ENCODE measurements at regions not wholly inside any gene's neighbourhood (a gene's known extent, or its start where the extent isn't known, plus 50 kb on each side); places are given as distances from the start of the nearest gene placed in this dataset.
"Not testable (repeated sequence)": the region's sequence is repeated elsewhere in the genome, so short reads cannot be mapped to it uniquely, and the experiment has no call there.

DNA sequence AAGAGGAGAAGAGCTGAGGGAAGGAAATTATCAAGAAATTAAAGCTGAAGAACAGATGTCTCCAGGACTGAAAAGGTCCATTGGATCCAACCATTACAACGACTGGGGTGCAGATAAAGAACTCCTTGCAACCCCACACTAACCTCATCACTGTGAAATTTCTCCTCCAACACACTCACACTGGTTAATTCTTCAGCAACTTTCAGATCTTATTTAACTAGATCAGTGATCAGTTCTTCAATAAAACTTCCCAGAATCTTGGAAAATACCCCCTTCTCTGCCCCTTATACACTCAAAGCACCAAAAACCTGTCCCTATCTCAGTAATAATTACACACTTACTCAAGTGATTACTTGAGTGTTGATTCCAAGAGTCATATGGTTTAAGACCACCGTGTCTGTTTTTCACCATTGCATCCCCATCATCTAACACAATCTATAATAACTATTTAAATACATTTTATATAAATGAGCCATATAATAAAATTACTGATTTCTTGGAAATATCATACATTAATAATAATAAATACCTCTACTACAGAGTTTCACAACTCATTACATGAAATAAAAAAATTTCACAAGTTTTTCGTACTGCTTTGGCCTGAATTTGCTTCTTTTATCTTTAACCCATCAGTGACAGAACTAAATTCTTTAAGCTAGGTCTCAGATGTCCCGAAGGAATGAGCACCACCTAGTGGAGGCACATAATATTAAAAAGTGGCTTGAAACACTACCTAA lies 123.7 kb downstream of the MPP7 start:
- peak; percentile 61 for TF ChIP-seq CTCF (IDR thresholded peaks at IDR 0.05; ENCODE audit: control extremely low read depth, extremely low read depth)
- WGBS, 2 donors: 19 to 29% methylated on average over 4 of the region's 4 CpGs
- no peak overlapping the region for H3K9ac ChIP-seq (ENCODE audit: insufficient read depth in 1 of 2, low read length in 2 of 2)
- no peak overlapping the region for H3K4me3 ChIP-seq
- peaks cover 0 to 4% (median 0%) of the 10 kb centered on the region in 3 donors for H3K27me3 ChIP-seq (ENCODE audit: control insufficient read depth in 3 of 3, insufficient read depth in 3 of 3, low read length in 2 of 3)
- no peaks in the 10 kb centered on the region for H3K9me3 ChIP-seq (ENCODE audit: control insufficient read depth in 4 of 4, insufficient read depth in 3 of 4, low read length in 3 of 4)
- H3K36me3 ChIP-seq (ENCODE audit: control insufficient read depth in 4 of 4, insufficient read depth in 4 of 4, low read length in 4 of 4): no peaks in the 10 kb centered on the region
- no peak overlapping the region for H3K27ac ChIP-seq (ENCODE audit: low read depth in 1 of 2, low read length in 1 of 2)
- DNase-seq (peak; percentile 37 to 93 (median 89)), ATAC-seq (ENCODE audit: insufficient read depth, low FRiP score) (no peak)
- H3K4me1 ChIP-seq (ENCODE audit: control insufficient read depth in 5 of 5, insufficient read depth in 5 of 5, low read length in 5 of 5): peaks cover 0 to 3% (median 0%) of the 10 kb centered on the region in 5 donors

DNA sequence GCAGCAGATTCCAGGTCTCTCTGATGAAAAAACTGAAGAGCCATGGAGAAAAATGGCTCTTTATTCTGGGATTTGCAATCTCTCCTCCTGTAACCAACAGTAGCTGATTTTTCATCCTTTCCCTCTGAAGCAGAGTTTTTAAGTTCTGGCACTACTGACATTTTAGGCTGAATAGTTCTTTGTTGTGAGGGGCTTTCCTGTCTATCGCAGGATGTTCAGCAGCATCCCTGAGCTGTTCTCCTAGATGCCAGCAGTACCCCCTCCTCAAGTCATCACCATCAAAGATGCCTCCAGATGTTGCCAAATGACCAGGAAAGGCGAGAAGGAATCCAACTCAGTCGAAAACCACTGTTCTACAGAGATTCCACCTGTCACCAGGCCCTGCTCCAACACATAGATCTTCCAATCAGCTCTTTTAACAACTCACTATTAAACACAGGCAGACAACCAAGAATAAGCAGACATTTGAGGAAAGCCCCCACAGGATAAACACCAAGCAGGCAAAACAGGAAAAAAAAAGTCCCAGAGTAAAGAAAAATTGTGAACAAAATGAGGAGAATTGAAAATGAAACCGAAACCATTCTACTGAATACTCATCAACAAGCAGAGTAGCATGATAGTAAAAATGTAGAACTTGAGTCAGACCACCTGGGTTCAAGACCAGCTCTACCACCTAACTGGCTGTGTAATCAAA lies 124.8 kb downstream of the MPP7 start:
- H3K4me1 ChIP-seq (ENCODE audit: control insufficient read depth in 5 of 5, insufficient read depth in 5 of 5, low read length in 5 of 5): peaks cover 0 to 3% (median 0%) of the 10 kb centered on the region in 5 donors
- H3K36me3 ChIP-seq (ENCODE audit: control insufficient read depth in 4 of 4, insufficient read depth in 4 of 4, low read length in 4 of 4): no peaks in the 10 kb centered on the region
- H3K27me3 ChIP-seq (ENCODE audit: control insufficient read depth in 3 of 3, insufficient read depth in 3 of 3, low read length in 2 of 3): peaks cover 0 to 4% (median 0%) of the 10 kb centered on the region in 3 donors
- no peaks in the 10 kb centered on the region for H3K9me3 ChIP-seq (ENCODE audit: control insufficient read depth in 4 of 4, insufficient read depth in 3 of 4, low read length in 3 of 4)
- no peak overlapping the region for H3K9ac ChIP-seq (ENCODE audit: insufficient read depth in 1 of 2, low read length in 2 of 2)
- no peak for ATAC-seq (ENCODE audit: insufficient read depth, low FRiP score)
- DNase-seq: peak in 2 of 3 donors; percentile 25 to 52
- no peak overlapping the region for H3K4me3 ChIP-seq
- WGBS, 2 donors: 73 to 77% methylated on average over 4 of the region's 4 CpGs
- no peak for TF ChIP-seq CTCF (IDR thresholded peaks at IDR 0.05; ENCODE audit: control extremely low read depth, extremely low read depth)
- no peak overlapping the region for H3K27ac ChIP-seq (ENCODE audit: low read depth in 1 of 2, low read length in 1 of 2)

DNA sequence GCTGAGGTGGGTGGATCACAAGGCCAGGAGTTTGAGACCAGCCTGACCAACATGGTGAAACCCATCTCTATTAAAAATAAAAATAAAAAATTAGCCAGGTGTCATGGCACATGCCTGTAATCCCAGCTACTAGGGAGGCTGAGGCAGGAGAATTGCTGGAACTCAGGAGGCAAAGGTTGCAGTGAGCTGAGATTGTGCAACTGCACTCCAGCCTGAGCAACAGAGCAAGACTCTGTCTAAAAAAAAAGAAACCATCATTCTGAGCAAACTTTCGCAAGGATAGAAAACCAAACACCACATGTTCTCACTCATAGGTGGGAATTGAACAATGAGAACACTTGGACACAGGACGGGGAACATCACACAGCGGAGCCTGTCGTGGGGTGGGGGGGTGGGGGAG lies 126.4 kb downstream of the MPP7 start:
- H3K9me3 ChIP-seq (ENCODE audit: control insufficient read depth in 4 of 4, insufficient read depth in 3 of 4, low read length in 3 of 4); H3K4me1 ChIP-seq (ENCODE audit: control insufficient read depth in 5 of 5, insufficient read depth in 5 of 5, low read length in 5 of 5); H3K27ac ChIP-seq (ENCODE audit: low read depth in 1 of 2, low read length in 1 of 2); H3K36me3 ChIP-seq (ENCODE audit: control insufficient read depth in 4 of 4, insufficient read depth in 4 of 4, low read length in 4 of 4); DNase-seq; ATAC-seq (ENCODE audit: insufficient read depth, low FRiP score); H3K27me3 ChIP-seq (ENCODE audit: control insufficient read depth in 3 of 3, insufficient read depth in 3 of 3, low read length in 2 of 3); H3K9ac ChIP-seq (ENCODE audit: insufficient read depth in 1 of 2, low read length in 2 of 2); H3K4me3 ChIP-seq: not testable (repeated sequence)
- 43 to 52% methylated on average over 1 to 4 of the region's 4 CpGs for WGBS, 2 donors

- no peak overlapping the region for H3K27ac ChIP-seq (ENCODE audit: low read depth in 1 of 2, low read length in 1 of 2)
- peaks cover 0 to 6% (median 0%) of the 10 kb centered on the region in 5 donors for H3K4me1 ChIP-seq (ENCODE audit: control insufficient read depth in 5 of 5, insufficient read depth in 5 of 5, low read length in 5 of 5)
- H3K27me3 ChIP-seq (ENCODE audit: control insufficient read depth in 3 of 3, insufficient read depth in 3 of 3, low read length in 2 of 3): no peaks in the 10 kb centered on the region
- ATAC-seq (ENCODE audit: insufficient read depth, low FRiP score) (no peak), DNase-seq (no peak)
- no peak overlapping the region for H3K9ac ChIP-seq (ENCODE audit: insufficient read depth in 1 of 2, low read length in 2 of 2)
- WGBS, 2 donors: 96 to 97% methylated on average over 8 of the region's 8 CpGs
- no peaks in the 10 kb centered on the region for H3K36me3 ChIP-seq (ENCODE audit: control insufficient read depth in 4 of 4, insufficient read depth in 4 of 4, low read length in 4 of 4)
- no peaks in the 10 kb centered on the region for H3K9me3 ChIP-seq (ENCODE audit: control insufficient read depth in 4 of 4, insufficient read depth in 3 of 4, low read length in 3 of 4)
- no peak for TF ChIP-seq CTCF (IDR thresholded peaks at IDR 0.05; ENCODE audit: control extremely low read depth, extremely low read depth)
- no peak overlapping the region for H3K4me3 ChIP-seq
These were observed 130.6 kb downstream of the MPP7 start for GRCh38 chr10:28172223-28172610.

Measured in lung (tissue), 11 donors.